ENCODE measurements at regions not wholly inside any gene's neighbourhood (a gene's known extent, or its start where the extent isn't known, plus 50 kb on each side); places are given as distances from the start of the nearest gene placed in this dataset.

- 80% methylated on average over 7 of the region's 7 CpGs for WGBS
- Histone ChIP-seq H3K27me3 (no peaks in the 10 kb centered on the region), H3K9me3 (no peaks in the 10 kb centered on the region), H3K36me3 (no peaks in the 10 kb centered on the region), H3K27ac (no peak overlapping the region), H3K4me1 (no peaks in the 10 kb centered on the region), H3K4me3 (no peak overlapping the region)
- DNase-seq (ENCODE audit: low spot score in 2 of 2): no peak
- TF ChIP-seq EP300 (IDR thresholded peaks at IDR 0.05) (no peak), POLR2A (IDR thresholded peaks at IDR 0.05) (no peak)
Measured at GRCh38 chr17:71234349-71234748, 886.5 kb upstream of the SOX9 start.

- Histone ChIP-seq H3K9me3 (no peaks in the 10 kb centered on the region), H3K27me3 (no peaks in the 10 kb centered on the region), H3K4me1 (no peaks in the 10 kb centered on the region), H3K4me3 (no peak overlapping the region), H3K36me3 (no peaks in the 10 kb centered on the region), H3K27ac (no peak overlapping the region)
- WGBS: 88% methylated on average over 1 of the region's 1 CpG
- no peak for DNase-seq (ENCODE audit: low spot score in 2 of 2)
- TF ChIP-seq POLR2A (IDR thresholded peaks at IDR 0.05) (no peak), CTCF (IDR thresholded peaks at IDR 0.05) (peak; percentile 17 to 33)
Measured at GRCh38 chr17:71237903-71238538, 882.8 kb upstream of the SOX9 start.

- WGBS: 75% methylated on average over 4 of the region's 4 CpGs
- Histone ChIP-seq H3K27me3 (no peaks in the 10 kb centered on the region), H3K9me3 (no peaks in the 10 kb centered on the region), H3K4me3 (no peak overlapping the region), H3K4me1 (peaks cover 4% of the 10 kb centered on the region), H3K27ac (no peak overlapping the region), H3K36me3 (no peaks in the 10 kb centered on the region)
- no peak for TF ChIP-seq POLR2AphosphoS5 (IDR thresholded peaks at IDR 0.05)
- TF ChIP-seq EP300 (IDR thresholded peaks at IDR 0.05): no peak
- TF ChIP-seq POLR2A (IDR thresholded peaks at IDR 0.05): no peak
- TF ChIP-seq CTCF (IDR thresholded peaks at IDR 0.05): no peak
- DNase-seq (ENCODE audit: low spot score in 2 of 2): no peak
Measured at GRCh38 chr17:71247441-71248015, 873.3 kb upstream of the SOX9 start.

GRCh38 chr17:71251276-71251675, 869.5 kb upstream of the SOX9 start:
- Histone ChIP-seq H3K4me3 (no peak overlapping the region), H3K36me3 (no peaks in the 10 kb centered on the region), H3K9me3 (no peaks in the 10 kb centered on the region), H3K4me1 (peaks cover 4% of the 10 kb centered on the region), H3K27ac (no peak overlapping the region), H3K27me3 (no peaks in the 10 kb centered on the region)
- DNase-seq (ENCODE audit: low spot score in 2 of 2): no peak
- TF ChIP-seq CTCF (IDR thresholded peaks at IDR 0.05) (no peak), POLR2A (IDR thresholded peaks at IDR 0.05) (no peak)
- WGBS: 73% methylated on average over 2 of the region's 2 CpGs

- DNase-seq (ENCODE audit: low spot score in 2 of 2): no peak
Measured at GRCh38 chr17:71251951-71252350, 868.9 kb upstream of the SOX9 start.

More at GRCh38 chr17:71251951-71252350, 868.9 kb upstream of the SOX9 start:
- no peak overlapping the region for H3K4me3 ChIP-seq
- TF ChIP-seq EP300 (IDR thresholded peaks at IDR 0.05) (no peak), POLR2AphosphoS5 (IDR thresholded peaks at IDR 0.05) (no peak), CTCF (IDR thresholded peaks at IDR 0.05) (no peak), POLR2A (IDR thresholded peaks at IDR 0.05) (no peak)
- H3K9me3 ChIP-seq: no peaks in the 10 kb centered on the region
- no peaks in the 10 kb centered on the region for H3K36me3 ChIP-seq
- H3K27ac ChIP-seq: no peak overlapping the region
- no peaks in the 10 kb centered on the region for H3K27me3 ChIP-seq
- peaks cover 4% of the 10 kb centered on the region for H3K4me1 ChIP-seq
- 13% methylated on average over 2 of the region's 2 CpGs for WGBS
